ENCODE measurements at regions not wholly inside any gene's neighbourhood (a gene's known extent, or its start where the extent isn't known, plus 50 kb on each side); places are given as distances from the start of the nearest gene placed in this dataset.
"Not testable (repeated sequence)": the region's sequence is repeated elsewhere in the genome, so short reads cannot be mapped to it uniquely, and the experiment has no call there.

GRCh38 chr19:56976995-56977906 lies 136.7 kb upstream of the PEG3 start:
- no peak overlapping the region for H3K4me3 ChIP-seq (ENCODE audit: low read depth, low read length)
- 90% methylated on average over 14 of the region's 14 CpGs for WGBS
- DNase-seq (ENCODE audit: extremely low spot score): no peak
- no peaks in the 10 kb centered on the region for H3K4me1 ChIP-seq (ENCODE audit: insufficient read depth)
- no peaks in the 10 kb centered on the region for H3K36me3 ChIP-seq (ENCODE audit: insufficient read depth)
- no peak overlapping the region for H3K27ac ChIP-seq (ENCODE audit: low read depth)

- no peaks in the 10 kb centered on the region for H3K4me1 ChIP-seq (ENCODE audit: insufficient read depth)
- no peak for DNase-seq (ENCODE audit: extremely low spot score)
- H3K36me3 ChIP-seq (ENCODE audit: insufficient read depth): no peaks in the 10 kb centered on the region
- no peak overlapping the region for H3K4me3 ChIP-seq (ENCODE audit: low read depth, low read length)
- WGBS: 58% methylated on average over 20 of the region's 20 CpGs
- no peak overlapping the region for H3K27ac ChIP-seq (ENCODE audit: low read depth)
Measured at GRCh38 chr19:56978023-56978565, 137.6 kb upstream of the PEG3 start.

GRCh38 chr19:56980326-56980725 lies 139.5 kb upstream of the USP29 start:
- H3K27ac ChIP-seq (ENCODE audit: low read depth); H3K4me1 ChIP-seq (ENCODE audit: insufficient read depth); H3K4me3 ChIP-seq (ENCODE audit: low read depth, low read length); H3K36me3 ChIP-seq (ENCODE audit: insufficient read depth); DNase-seq (ENCODE audit: extremely low spot score): not testable (repeated sequence)
- 96% methylated on average over 7 of the region's 7 CpGs for WGBS

- no peak overlapping the region for H3K27ac ChIP-seq (ENCODE audit: low read depth)
- DNase-seq (ENCODE audit: extremely low spot score): no peak
- WGBS: 73% methylated on average over 16 of the region's 16 CpGs
Measured at GRCh38 chr19:56980906-56981305, 138.9 kb upstream of the USP29 start.

GRCh38 chr19:56981440-56981839 lies 138.3 kb upstream of the USP29 start:
- 91% methylated on average over 10 of the region's 10 CpGs for WGBS
- not testable (repeated sequence) for H3K27ac ChIP-seq (ENCODE audit: low read depth); H3K4me3 ChIP-seq (ENCODE audit: low read depth, low read length); H3K4me1 ChIP-seq (ENCODE audit: insufficient read depth); H3K36me3 ChIP-seq (ENCODE audit: insufficient read depth); DNase-seq (ENCODE audit: extremely low spot score)

More at GRCh38 chr19:56980906-56981305, 138.9 kb upstream of the USP29 start:
- H3K4me1 ChIP-seq (ENCODE audit: insufficient read depth): no peaks in the 10 kb centered on the region
- H3K36me3 ChIP-seq (ENCODE audit: insufficient read depth): no peaks in the 10 kb centered on the region
- no peak overlapping the region for H3K4me3 ChIP-seq (ENCODE audit: low read depth, low read length)

- no peak overlapping the region for H3K27ac ChIP-seq (ENCODE audit: low read depth)
- WGBS: 62% methylated on average over 7 of the region's 7 CpGs
- DNase-seq (ENCODE audit: extremely low spot score): no peak
Measured at GRCh38 chr19:56983171-56983570, 136.6 kb upstream of the USP29 start.

GRCh38 chr19:56983804-56984203 lies 136.0 kb upstream of the USP29 start:
- 88% methylated on average over 3 of the region's 3 CpGs for WGBS
- no peak overlapping the region for H3K4me3 ChIP-seq (ENCODE audit: low read depth, low read length)
- no peak overlapping the region for H3K27ac ChIP-seq (ENCODE audit: low read depth)
- H3K36me3 ChIP-seq (ENCODE audit: insufficient read depth): no peaks in the 10 kb centered on the region
- no peaks in the 10 kb centered on the region for H3K4me1 ChIP-seq (ENCODE audit: insufficient read depth)
- DNase-seq (ENCODE audit: extremely low spot score): no peak

More at GRCh38 chr19:56983171-56983570, 136.6 kb upstream of the USP29 start:
- H3K4me1 ChIP-seq (ENCODE audit: insufficient read depth): no peaks in the 10 kb centered on the region
- no peaks in the 10 kb centered on the region for H3K36me3 ChIP-seq (ENCODE audit: insufficient read depth)
- no peak overlapping the region for H3K4me3 ChIP-seq (ENCODE audit: low read depth, low read length)

- no peaks in the 10 kb centered on the region for H3K4me1 ChIP-seq (ENCODE audit: insufficient read depth)
- DNase-seq (ENCODE audit: extremely low spot score): no peak
- 75% methylated on average over 9 of the region's 9 CpGs for WGBS
- no peak overlapping the region for H3K27ac ChIP-seq (ENCODE audit: low read depth)
- no peaks in the 10 kb centered on the region for H3K36me3 ChIP-seq (ENCODE audit: insufficient read depth)
- no peak overlapping the region for H3K4me3 ChIP-seq (ENCODE audit: low read depth, low read length)
Measured at GRCh38 chr19:56986386-56986785, 133.4 kb upstream of the USP29 start.

- no peak overlapping the region for H3K27ac ChIP-seq (ENCODE audit: low read depth)
- DNase-seq (ENCODE audit: extremely low spot score): no peak
- WGBS: 82% methylated on average over 15 of the region's 15 CpGs
- H3K4me1 ChIP-seq (ENCODE audit: insufficient read depth): no peaks in the 10 kb centered on the region
- H3K36me3 ChIP-seq (ENCODE audit: insufficient read depth): no peaks in the 10 kb centered on the region
- H3K4me3 ChIP-seq (ENCODE audit: low read depth, low read length): no peak overlapping the region
Measured at GRCh38 chr19:56987184-56987583, 132.6 kb upstream of the USP29 start.

- DNase-seq (ENCODE audit: extremely low spot score): no peak
Measured at GRCh38 chr19:56988299-56988698, 131.5 kb upstream of the USP29 start.

GRCh38 chr19:56991912-56992311 lies 127.9 kb upstream of the USP29 start:
- Histone ChIP-seq H3K4me1 (ENCODE audit: insufficient read depth) (no peaks in the 10 kb centered on the region), H3K36me3 (ENCODE audit: insufficient read depth) (no peaks in the 10 kb centered on the region), H3K27ac (ENCODE audit: low read depth) (no peak overlapping the region), H3K4me3 (ENCODE audit: low read depth, low read length) (no peak overlapping the region)
- WGBS: 70% methylated on average over 7 of the region's 7 CpGs
- DNase-seq (ENCODE audit: extremely low spot score): no peak

More at GRCh38 chr19:56988299-56988698, 131.5 kb upstream of the USP29 start:
- no peaks in the 10 kb centered on the region for H3K4me1 ChIP-seq (ENCODE audit: insufficient read depth)
- no peaks in the 10 kb centered on the region for H3K36me3 ChIP-seq (ENCODE audit: insufficient read depth)
- 40% methylated on average over 5 of the region's 5 CpGs for WGBS
- no peak overlapping the region for H3K4me3 ChIP-seq (ENCODE audit: low read depth, low read length)
- H3K27ac ChIP-seq (ENCODE audit: low read depth): no peak overlapping the region

- 89% methylated on average over 8 of the region's 8 CpGs for WGBS
- no peaks in the 10 kb centered on the region for H3K36me3 ChIP-seq (ENCODE audit: insufficient read depth)
- no peak overlapping the region for H3K4me3 ChIP-seq (ENCODE audit: low read depth, low read length)
- H3K27ac ChIP-seq (ENCODE audit: low read depth): no peak overlapping the region
- no peak for DNase-seq (ENCODE audit: extremely low spot score)
- H3K4me1 ChIP-seq (ENCODE audit: insufficient read depth): no peaks in the 10 kb centered on the region
Measured at GRCh38 chr19:56993851-56994250, 125.9 kb upstream of the USP29 start.

- Histone ChIP-seq H3K4me1 (ENCODE audit: insufficient read depth) (no peaks in the 10 kb centered on the region), H3K27ac (ENCODE audit: low read depth) (no peak overlapping the region), H3K4me3 (ENCODE audit: low read depth, low read length) (no peak overlapping the region), H3K36me3 (ENCODE audit: insufficient read depth) (no peaks in the 10 kb centered on the region)
- 76% methylated on average over 23 of the region's 23 CpGs for WGBS
- no peak for DNase-seq (ENCODE audit: extremely low spot score)
Measured at GRCh38 chr19:56994251-56995017, 125.4 kb upstream of the USP29 start.
